NCI-H774 (cell line): ENCODE measurements at regions not wholly inside any gene's neighbourhood (a gene's known extent, or its start where the extent isn't known, plus 50 kb on each side); places are given as distances from the start of the nearest gene placed in this dataset.
"Not testable (repeated sequence)": the region's sequence is repeated elsewhere in the genome, so short reads cannot be mapped to it uniquely, and the experiment has no call there.

Experiments used
- DNase-seq: peaks from one replicate; lab custom pipeline; 2025; lab: John Stamatoyannopoulos, UW

DNA sequence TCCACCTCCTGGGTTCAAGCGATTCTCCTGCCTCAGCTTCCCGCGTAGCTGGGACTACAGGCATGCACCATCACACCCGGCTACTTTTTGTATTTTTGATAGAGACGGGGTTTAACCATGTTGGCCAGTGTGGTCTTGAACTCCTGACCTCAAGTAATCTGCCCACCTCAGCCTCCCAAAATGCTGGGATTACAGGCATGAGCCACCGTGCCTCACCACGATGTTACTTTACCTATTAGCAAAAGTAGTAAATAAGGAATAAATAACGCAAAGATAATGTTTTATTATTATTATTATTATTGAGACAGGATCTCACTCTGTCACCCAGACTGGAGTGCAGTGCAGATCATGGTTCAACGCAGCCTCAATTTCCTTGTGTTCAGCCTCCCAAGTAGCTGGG lies 145.9 kb downstream of the NPIPB5 start:
- not testable (repeated sequence) for DNase-seq

DNA sequence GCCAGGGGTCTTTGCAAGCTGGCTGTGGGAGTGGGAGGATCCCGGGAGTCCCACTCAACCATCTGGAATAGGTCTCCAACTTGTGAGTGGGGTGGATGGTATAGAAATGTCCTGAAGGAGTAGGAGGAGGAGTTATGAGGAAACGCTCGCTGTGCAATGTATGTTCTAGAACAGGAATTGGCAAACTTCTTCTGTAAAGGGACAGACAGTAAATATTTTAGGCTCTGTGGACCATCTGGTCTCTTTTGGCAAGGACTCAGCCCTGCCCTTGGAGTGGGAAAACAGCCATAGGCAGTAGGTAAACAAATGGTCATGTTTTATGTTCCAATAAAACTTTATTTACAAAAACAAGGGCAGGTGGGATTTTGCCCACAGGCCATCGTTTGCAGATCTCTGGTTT lies 149.2 kb downstream of the NPIPB5 start:
- no peak for DNase-seq

GRCh38 chr16:22660441-22661160 lies 149.9 kb downstream of the NPIPB5 start:
- no peak for DNase-seq

DNA sequence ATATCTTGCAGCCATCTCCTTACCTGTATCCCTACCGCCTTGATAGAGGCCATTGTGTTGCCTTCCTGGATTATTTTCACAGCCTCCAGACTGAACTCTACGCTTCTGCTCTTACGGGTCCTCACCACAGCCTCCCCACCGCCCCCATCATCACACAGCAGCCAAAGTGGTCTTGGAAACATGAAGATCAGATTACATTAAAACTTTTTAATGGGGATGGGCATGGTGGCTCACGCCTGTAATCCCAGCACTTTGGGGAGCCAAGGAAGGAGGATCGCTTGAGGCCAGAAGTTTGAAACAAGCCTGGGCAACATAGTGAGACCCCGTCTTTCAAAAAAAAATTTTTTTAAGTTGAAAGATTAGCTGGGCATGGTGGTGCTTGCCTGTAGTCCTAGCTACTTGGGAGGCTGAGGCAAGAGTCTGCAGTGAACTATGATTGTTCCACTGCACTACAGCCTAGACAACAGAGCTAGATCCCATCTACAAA lies 150.5 kb downstream of the NPIPB5 start:
- DNase-seq: no peak

DNA sequence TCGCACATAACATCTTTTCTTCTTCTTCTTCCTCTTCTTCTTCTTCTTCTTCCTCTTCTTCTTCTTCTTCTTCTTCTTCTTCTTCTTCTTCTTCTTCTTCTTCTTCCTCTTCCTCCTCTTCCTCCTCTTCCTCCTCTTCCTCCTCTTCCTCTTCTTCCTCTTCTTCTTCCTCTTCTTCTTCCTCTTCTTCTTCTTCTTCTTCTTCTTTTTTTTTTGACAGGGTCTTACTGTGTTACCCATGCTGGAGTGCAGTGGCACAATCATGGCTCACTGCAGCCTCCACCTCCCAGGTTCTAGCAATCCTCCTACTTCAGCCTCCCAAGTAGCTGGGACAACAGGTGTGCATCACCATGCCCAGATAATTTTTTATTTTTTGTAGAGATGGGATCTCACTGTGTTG lies 151.0 kb upstream of the HS3ST2 start:
- DNase-seq: not testable (repeated sequence)

GRCh38 chr16:22663389-22664064 lies 150.4 kb upstream of the HS3ST2 start:
- DNase-seq: no peak

DNA sequence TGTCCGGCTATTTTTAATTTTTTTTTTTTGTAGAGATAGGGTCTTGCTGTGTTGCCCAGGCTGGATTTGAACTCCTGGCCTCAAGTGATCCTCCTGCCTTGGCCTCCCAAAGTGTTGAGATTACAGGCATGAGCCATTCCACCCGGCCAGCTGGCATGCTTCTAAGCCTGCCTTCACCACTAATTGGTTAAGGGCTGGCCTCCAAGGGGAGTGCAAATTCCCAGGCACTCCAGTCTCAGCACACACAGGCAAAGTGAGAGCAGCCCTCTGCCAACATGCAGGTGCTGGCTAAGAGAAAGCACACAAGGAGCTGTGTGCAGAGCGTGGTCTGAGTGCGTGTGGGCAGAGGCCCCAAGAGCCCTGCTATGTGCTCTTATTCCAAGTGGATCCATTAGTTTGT lies 149.8 kb upstream of the HS3ST2 start:
- peak; percentile 71 for DNase-seq

DNA sequence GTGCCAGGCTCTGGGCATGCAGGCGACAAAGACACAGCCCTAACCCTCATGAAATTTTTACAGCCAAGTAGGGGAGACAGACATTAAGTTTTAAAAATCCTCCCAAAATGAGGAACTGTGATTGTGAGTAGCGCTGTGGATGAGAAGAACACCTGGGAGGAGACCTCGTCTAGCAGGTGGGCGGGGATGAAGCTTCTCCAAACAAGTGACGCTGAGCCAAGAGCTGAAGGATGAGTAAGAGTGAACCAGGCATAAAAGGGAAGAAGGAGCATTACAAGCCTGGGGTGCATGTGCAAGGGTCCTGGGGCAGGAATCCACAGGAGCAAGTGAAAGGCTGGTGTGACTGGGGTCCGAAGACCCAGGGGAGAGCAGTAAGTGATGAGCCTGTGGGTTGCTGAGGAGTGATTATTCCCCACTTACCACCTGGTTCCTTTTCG lies 149.4 kb upstream of the HS3ST2 start:
- no peak for DNase-seq

GRCh38 chr16:22665048-22665797 lies 148.7 kb upstream of the HS3ST2 start:
- no peak for DNase-seq

DNA sequence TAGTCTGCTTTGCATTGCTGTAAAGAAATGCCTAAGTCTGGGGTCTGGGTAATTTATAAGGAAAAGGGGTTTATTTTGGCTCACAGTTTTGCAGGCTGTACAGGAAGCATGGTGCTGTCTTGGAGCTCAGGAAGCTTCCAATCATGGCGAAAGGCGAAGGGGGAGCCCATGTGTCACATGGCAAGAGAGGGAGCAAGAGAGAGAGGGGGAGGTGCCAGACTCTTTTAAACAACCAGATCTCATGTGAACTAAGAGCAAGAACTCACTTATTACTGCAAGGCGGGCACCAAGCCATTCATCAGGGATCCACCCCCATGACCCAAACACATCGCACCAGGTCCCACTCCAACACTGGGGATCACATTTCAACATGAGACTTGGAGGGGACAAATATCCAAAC lies 148.2 kb upstream of the HS3ST2 start:
- no peak for DNase-seq

- DNase-seq: no peak
Observed at GRCh38 chr16:22668318-22668717, 145.6 kb upstream of the HS3ST2 start.

DNA sequence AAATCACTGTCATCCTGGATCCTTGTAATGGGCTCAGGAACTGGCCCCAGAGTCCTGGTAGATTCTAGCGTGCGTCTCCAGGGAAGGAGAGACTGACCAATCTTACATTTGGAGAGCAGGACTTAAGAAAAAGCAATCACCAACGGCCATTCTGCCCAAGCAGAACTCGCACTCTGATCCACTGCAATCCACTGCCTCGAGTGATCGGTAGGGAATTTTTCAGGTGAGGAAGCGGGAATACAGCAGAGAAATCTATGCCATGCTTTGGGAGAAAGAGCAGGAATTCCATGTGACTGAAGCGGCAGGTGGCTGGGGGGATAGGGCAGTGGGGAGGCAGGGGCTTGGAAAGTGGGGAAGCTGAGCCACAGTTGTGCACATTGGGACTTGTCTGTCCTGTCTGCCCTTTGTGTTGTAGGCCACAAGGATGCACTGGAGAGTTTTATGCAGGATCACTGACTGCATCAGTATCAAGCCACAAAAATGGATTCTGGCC lies 143.9 kb upstream of the HS3ST2 start:
- DNase-seq: no peak

GRCh38 chr16:22670551-22671041 lies 143.4 kb upstream of the HS3ST2 start:
- no peak for DNase-seq

GRCh38 chr16:22671301-22672076 lies 142.5 kb upstream of the HS3ST2 start:
- no peak for DNase-seq

GRCh38 chr16:22672830-22673210 lies 141.1 kb upstream of the HS3ST2 start:
- DNase-seq: no peak

DNA sequence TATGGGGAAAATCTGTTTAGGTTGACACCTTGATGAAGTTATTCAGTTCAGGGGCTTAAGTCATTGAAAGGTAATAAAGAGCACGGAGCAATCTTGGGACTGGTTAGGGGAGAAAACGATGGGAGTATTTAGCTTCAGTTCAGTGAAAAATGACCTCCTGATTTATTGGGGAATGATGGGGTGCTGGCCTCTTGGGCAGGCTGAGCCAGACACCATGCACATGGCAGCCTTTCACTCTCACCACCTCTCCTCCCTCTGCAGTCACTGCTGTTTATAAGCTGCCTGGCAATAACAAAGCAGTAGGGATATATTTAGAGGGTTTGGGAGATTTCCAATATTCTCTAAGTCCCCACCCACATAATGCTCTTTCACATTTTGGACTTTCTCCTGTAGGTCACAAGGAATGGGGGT lies 140.5 kb upstream of the HS3ST2 start:
- no peak for DNase-seq

DNA sequence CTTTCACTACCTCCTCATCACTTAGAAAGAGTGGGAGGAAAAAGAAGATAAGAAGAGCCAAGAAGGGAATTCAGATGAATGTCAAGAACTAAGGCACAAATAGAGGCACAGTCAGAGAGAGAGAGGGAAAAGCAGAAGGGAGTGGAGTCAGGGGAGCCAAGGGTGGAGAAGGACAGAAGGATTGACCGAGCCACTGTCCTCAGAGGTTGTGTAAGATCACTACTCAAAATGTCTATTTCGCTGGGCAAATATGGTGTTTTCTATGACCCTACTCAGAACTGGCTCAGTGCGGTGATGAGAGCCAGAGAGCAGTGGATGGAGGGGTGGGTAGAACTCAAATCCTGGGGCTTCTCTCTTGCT lies 139.2 kb upstream of the HS3ST2 start:
- no peak for DNase-seq

- DNase-seq: no peak
Observed at GRCh38 chr16:22675745-22676540, 138.0 kb upstream of the HS3ST2 start.

GRCh38 chr16:22677024-22677830 lies 136.7 kb upstream of the HS3ST2 start:
- DNase-seq: no peak

DNA sequence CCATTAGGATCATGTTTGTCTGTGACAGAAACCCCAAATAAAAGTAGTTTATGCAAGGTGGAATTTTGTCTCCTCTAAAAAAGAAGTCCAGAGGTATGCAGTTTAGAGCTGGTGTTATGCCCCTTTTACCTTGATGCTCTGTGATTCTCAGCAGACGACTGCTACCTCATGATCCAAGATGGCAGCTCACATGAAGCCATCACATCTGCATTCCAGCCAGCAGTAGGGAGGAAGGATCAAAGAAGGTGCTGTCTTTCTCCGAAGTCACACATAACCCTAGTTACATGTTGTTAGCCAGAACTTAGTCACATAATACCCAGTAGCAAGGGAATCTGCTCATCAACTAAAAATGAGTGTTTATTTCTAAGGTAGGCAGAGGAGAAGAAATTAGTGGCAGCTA lies 135.7 kb upstream of the HS3ST2 start:
- no peak for DNase-seq
